ENCODE measurements at regions not wholly inside any gene's neighbourhood (a gene's known extent, or its start where the extent isn't known, plus 50 kb on each side); places are given as distances from the start of the nearest gene placed in this dataset.

- peak; percentile 83 for DNase-seq (ENCODE audit: low spot score)
These were observed 106.4 kb downstream of the ARF6 start for GRCh38 chr14:49999146-49999761.

- peak; percentile 44 for DNase-seq (ENCODE audit: low spot score)
These were observed 107.0 kb downstream of the ARF6 start for GRCh38 chr14:49999826-50000379.

GRCh38 chr14:50000380-50001150 is 107.7 kb downstream of the ARF6 start:
- DNase-seq (ENCODE audit: low spot score): peak; percentile 80

- DNase-seq (ENCODE audit: low spot score): peak; percentile 73
These were observed 108.5 kb downstream of the ARF6 start for GRCh38 chr14:50001151-50001998.

GRCh38 chr14:50001999-50002925 is 109.4 kb downstream of the ARF6 start:
- DNase-seq (ENCODE audit: low spot score): no peak

GRCh38 chr14:50002926-50003212 is 110.0 kb downstream of the ARF6 start:
- DNase-seq (ENCODE audit: low spot score): no peak

GRCh38 chr14:50003213-50004021 is 110.5 kb downstream of the ARF6 start:
- peak; percentile 86 for DNase-seq (ENCODE audit: low spot score)

- no peak for DNase-seq (ENCODE audit: low spot score)
These were observed 110.2 kb downstream of the VCPKMT start for GRCh38 chr14:50006141-50006540.

- DNase-seq (ENCODE audit: low spot score): no peak
These were observed 109.1 kb downstream of the VCPKMT start for GRCh38 chr14:50007123-50007903.

- DNase-seq (ENCODE audit: low spot score): no peak
These were observed 107.8 kb downstream of the VCPKMT start for GRCh38 chr14:50008562-50008961.

- no peak for DNase-seq (ENCODE audit: low spot score)
These were observed 107.4 kb downstream of the VCPKMT start for GRCh38 chr14:50008974-50009373.

- DNase-seq (ENCODE audit: low spot score): peak; percentile 41
These were observed 105.6 kb downstream of the VCPKMT start for GRCh38 chr14:50010752-50011151.

- no peak for DNase-seq (ENCODE audit: low spot score)
These were observed 105.1 kb downstream of the VCPKMT start for GRCh38 chr14:50011242-50011641.

GRCh38 chr14:50012644-50013043 is 103.7 kb downstream of the VCPKMT start:
- peak; percentile 43 for DNase-seq (ENCODE audit: low spot score)

- no peak for DNase-seq (ENCODE audit: low spot score)
These were observed 103.0 kb downstream of the VCPKMT start for GRCh38 chr14:50013198-50013918.

GRCh38 chr14:50013934-50014333 is 102.4 kb downstream of the VCPKMT start:
- DNase-seq (ENCODE audit: low spot score): no peak

- DNase-seq (ENCODE audit: low spot score): no peak
These were observed 101.5 kb downstream of the VCPKMT start for GRCh38 chr14:50014809-50015430.

GRCh38 chr14:50015716-50016115 is 100.7 kb downstream of the VCPKMT start:
- DNase-seq (ENCODE audit: low spot score): no peak

All from AG08396 (cell line).